Nucleus accumbens (tissue), 56 donors: ENCODE measurements at regions not wholly inside any gene's neighbourhood (a gene's known extent, or its start where the extent isn't known, plus 50 kb on each side); places are given as distances from the start of the nearest gene placed in this dataset.

Source experiments
- DNase-seq, 56 donors: peaks; one replicate each; lab custom pipeline; 2025; lab: John Stamatoyannopoulos, UW

DNA sequence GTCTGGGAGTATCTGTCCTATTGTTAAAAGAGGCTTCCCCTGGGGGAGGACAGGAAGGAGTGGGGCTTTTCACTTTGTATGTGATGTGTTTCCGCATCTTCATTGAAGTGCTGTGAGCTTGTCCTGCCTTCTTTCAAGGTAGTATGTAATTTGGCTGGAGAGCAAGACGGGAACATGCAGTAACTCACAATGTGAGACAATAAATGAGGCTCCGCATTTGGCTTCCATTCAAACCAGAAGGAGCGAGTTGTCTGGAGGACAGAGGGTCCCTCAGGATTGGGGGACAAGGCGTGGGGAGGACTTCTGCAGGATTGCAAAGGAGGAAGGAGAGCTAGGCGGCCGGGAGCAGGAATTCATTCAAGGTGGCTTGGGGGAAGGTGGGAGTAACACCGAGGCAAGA, 203.5 kb downstream of the RBFOX3 start:
- DNase-seq = no peak

GRCh38 chr17:79406316-79406715, 204.5 kb downstream of the RBFOX3 start:
- no peak for DNase-seq

- no peak for DNase-seq
These were observed 205.0 kb downstream of the RBFOX3 start for GRCh38 chr17:79405823-79406222.

DNA sequence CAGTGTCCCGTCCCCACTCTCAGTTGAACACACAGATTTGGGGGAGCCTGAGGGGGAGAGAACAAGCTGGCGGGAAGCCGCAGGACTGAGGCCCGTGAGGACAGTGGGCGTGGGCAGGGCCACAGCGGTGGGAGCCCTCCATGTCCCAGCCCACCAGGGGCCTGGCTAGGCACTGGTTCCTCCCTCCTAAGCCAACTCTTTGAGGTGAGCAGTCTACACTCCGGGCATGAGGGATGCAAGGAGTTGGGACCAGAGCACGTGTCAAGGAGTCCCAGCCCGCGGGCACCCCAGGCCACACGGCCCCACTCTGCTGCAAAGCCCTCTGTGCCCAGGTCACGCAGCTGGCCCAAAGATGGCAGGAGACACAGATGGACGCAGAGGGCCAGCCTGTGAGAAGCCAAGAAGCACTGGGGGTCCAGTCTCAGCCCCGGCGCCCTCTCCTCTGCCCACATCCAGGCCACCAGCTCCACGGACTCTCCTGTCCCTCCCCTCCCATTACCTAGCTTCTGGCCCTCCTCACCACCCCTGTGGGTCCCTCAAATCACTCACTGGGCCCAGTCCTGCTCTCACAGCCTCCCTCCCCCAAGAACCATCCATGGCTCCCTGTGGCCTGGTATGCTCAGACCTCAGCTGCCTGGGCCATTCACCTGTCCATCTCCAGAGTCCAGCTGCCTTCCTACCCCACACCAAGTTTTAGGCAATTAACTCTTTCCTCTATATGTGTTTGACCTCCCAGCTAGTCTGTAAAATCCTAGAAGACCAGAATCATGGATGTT, 206.5 kb downstream of the RBFOX3 start:
- DNase-seq = no peak

GRCh38 chr17:79401704-79402674, 208.9 kb downstream of the RBFOX3 start:
- DNase-seq = no peak

GRCh38 chr17:79400989-79401703, 209.7 kb downstream of the RBFOX3 start:
- DNase-seq = peak in 48 of 56 donors; percentile 2 to 81 (median 38)

GRCh38 chr17:79399610-79400144, 211.2 kb downstream of the RBFOX3 start:
- no peak for DNase-seq

- no peak for DNase-seq
These were observed 212.4 kb downstream of the RBFOX3 start for GRCh38 chr17:79398441-79398840.

- no peak for DNase-seq
These were observed 214.2 kb downstream of the RBFOX3 start for GRCh38 chr17:79396696-79397095.

DNA sequence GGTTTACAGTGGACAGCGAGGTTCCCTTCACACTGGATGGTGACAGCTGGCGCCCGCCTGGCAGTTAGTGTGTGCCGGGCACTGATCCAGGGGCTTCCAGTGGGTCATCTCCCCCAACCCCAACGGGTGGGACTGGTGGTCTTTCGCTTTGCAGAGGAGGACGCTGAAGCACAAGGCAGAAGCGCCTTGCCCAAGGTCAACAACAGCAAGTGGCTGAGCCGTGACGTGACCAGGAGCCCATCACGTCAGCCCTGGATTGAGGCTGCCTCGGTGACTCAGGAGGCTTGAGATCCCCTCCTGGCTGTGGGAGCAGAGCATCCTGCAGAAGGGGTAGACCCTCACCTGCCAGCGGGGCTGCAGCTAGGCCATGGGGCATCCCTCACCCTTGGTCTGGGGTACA, 215.3 kb downstream of the RBFOX3 start:
- no peak for DNase-seq

DNA sequence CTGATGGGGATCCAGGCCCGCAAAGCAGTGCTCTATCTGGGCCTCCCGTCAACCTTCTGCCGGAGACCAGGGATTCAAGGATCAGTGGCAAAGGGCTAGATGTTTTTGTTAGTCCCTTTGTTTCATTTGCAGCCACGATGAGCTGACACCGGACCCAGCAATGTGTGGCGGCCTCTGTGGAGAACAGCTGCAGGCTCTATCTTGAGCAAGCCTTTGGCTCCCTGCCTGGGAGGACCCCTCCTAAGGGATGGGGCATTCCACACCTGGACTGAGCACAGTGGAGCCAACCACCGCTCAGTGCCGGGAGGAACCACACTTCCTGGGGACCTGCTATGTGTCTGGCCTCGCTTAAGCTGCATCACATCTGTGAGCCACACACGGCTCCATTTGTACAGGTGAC, 215.8 kb downstream of the RBFOX3 start:
- no peak for DNase-seq

DNA sequence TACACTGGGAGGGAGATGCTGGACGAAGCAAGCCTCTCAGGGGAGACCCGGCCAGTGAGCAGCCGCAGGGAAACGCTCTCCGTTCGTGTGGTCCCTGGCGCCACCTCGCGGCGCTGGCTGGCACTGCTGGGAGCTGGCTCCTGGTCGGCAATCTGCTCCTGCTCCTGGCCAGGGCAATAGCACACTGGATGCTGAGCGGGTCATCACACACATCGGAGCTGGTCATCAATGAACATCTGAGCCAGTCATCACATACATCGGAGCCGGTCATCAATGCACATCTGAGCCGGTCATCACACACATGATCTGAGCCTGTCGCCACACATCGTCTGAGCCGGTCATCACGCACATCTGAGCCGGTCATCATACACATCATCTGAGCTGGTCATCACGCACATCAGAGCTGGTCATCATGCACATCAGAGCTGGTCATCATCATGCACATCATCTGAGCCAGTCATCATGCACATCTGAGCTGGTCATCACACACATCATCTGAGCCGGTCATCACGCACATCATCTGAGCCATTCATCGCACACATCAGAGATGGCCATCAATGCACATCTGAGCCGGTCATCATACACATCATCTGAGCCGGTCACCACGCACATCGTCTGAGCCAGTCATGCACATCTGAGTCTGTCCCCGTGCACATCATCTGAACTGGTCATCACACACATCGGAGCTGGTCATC, 217.3 kb downstream of the RBFOX3 start:
- DNase-seq = peak in 51 of 56 donors; percentile 9 to 88 (median 55)

GRCh38 chr17:79392598-79392997, 218.3 kb downstream of the RBFOX3 start:
- DNase-seq = no peak

DNA sequence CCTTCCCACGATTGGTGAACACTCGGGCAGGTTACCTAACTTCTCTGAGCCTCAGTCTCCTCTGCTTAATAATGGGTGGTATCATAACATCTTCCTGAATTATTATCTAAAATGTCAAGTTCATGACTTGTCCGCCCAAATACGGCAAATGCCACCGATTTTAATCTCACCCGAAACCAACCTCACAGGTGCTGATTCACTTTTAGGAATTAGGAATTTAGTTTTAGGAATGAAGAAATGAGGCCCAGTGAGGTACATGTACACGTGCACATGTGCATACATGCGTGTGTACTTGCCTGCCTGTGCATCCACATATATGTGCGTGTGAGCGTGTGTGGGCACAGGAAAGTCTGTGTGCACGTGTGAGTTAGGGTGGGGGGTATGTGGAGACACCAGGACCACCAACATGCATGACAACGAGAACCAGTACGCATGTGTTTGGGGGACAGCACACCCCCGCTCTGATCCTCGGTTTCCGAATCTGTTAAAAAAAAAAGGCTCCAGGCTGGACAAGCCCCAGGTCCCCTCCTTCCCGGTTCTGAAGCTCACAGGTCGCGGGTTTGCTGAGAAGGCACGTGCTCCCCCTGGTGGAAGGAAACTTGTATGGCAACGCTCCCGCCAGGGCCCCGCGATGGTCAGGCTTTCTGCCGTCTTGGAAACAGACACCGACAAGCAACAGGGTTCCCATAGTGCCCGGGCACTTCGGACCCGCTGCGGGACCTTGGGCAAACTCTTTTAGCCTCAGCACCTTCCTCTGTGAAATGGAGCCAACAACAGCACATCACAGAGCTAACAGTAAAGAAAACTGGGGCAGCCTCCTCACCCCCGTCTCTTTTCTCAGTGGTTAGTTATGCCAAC, 219.2 kb downstream of the RBFOX3 start:
- DNase-seq = peak in 49 of 56 donors; percentile 6 to 81 (median 38)

GRCh38 chr17:79389896-79390295, 221.0 kb downstream of the RBFOX3 start:
- no peak for DNase-seq

DNA sequence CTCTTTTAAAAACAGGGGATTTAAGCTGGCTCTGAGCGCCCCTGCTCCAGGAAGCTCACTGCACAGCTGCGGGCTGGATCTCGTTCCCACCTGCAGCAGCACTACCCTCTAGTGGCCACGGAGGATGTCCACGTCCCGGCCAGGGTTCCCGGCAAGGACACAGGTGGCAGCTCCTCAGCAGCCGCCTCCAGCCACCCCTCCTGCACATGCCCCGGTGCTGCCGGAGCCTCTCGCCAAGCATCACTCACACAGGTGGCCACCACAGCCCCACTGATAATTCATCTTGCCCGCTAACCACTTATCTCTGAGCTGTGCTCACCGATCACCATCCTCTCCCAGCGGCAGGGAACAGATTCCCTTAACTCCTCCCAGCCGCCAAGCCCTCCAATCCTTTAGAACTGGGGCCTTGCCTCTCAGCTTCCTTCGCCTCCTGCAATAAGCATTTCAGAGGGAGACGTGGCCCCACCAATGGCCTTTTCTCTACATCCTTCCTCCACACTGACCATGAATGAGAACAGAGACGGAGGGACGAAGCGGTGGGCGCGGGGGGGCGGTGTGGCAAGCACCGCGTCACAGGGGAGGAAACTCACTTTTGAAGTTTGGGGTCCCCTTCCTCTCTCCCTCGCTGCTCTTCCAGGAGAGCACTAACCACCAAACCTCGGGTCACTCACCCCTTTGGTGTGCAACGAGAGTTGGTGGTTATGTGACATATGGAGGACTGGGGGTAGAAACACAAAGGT, 222.1 kb downstream of the RBFOX3 start:
- DNase-seq = peak in 15 of 56 donors; percentile 2 to 48 (median 9)

- no peak for DNase-seq
These were observed 223.1 kb downstream of the RBFOX3 start for GRCh38 chr17:79387783-79388182.

DNA sequence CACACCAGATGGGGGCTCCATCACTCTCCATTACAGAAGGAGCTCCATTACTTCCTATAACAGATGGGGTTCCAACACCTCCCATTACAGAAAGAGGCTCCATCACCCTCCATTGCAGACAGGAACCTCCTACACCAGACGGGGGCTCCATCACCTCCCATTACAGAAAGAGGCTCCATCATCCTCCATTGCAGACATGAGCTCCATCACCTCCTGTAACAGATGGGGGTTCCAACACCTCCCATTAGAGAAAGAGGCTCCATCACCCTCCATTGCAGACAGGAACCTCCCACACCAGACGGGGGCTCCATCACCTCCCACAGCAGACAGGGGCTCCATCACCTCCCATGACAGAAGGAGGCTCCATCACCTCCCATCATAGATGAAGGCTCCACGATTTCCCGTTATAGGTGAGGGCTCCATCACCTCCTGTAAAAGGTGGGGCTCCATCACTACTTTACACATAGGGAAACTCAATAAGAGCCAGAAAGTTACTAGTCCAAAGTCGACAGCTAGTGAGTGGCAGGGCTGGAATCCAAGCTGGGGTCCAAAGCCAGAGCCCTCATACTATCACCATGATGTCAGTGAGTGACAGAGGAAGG, 224.8 kb downstream of the RBFOX3 start:
- no peak for DNase-seq
